K562 (cell line): ENCODE measurements at regions not wholly inside any gene's neighbourhood (a gene's known extent, or its start where the extent isn't known, plus 50 kb on each side); places are given as distances from the start of the nearest gene placed in this dataset.

ENCODE experiments used
- ATF2 ChIP-seq: sonication (generic); formaldehyde crosslinking; IDR thresholded peaks from 2 replicates; pipeline ENCODE4 v1.8.1; 2022; ENCODE audit warnings: missing genetic modification reagents
- ATF7 ChIP-seq: fragments of 450-650 bp; IDR thresholded peaks from 2 replicates; pipeline ENCODE4 v1.7.1; 2014; ENCODE audit warnings: mild to moderate bottlenecking, moderate library complexity
- CBFA2T3 ChIP-seq: fragments of 450-650 bp; IDR thresholded peaks from 2 replicates; pipeline ENCODE4 v1.6.1; 2017
- CBX3 ChIP-seq, 2 experiments: IDR thresholded peaks; 1 replicate in 1 of 2; 2 replicates in 1 of 2; pipeline ENCODE4 v1.6.1; 2012; ENCODE audit warnings: inconsistent platforms in 2 of 2, low read length in 2 of 2, borderline replicate concordance in 1 of 2, control low read depth in 1 of 2
- CTBP1 ChIP-seq: fragments of 450-650 bp; IDR thresholded peaks from 2 replicates; pipeline ENCODE4 v1.6.1; 2016; ENCODE audit warnings: borderline replicate concordance
- FOSL1 ChIP-seq: fragments of 200-800 bp; sonication (Bioruptor generic); conservative IDR thresholded peaks from 2 replicates; pipeline ENCODE4 v1.6.1; 2016; ENCODE audit warnings: missing genetic modification characterization, missing compliant biosample characterization
- HDAC8 ChIP-seq: fragments of 450-650 bp; IDR thresholded peaks from 2 replicates; pipeline ENCODE4 v1.6.1; 2016; ENCODE audit warnings: mild to moderate bottlenecking, missing genetic modification characterization, moderate library complexity, missing compliant biosample characterization
- JUND ChIP-seq, 2 experiments: IDR thresholded peaks; 2 replicates in 1 of 2; 3 replicates in 1 of 2; pipeline ENCODE4 v1.6.1; 2011; ENCODE audit warnings: borderline replicate concordance in 2 of 2, low read depth in 2 of 2, low read length in 2 of 2, improper control_type of control experiment in 1 of 2, missing biosample characterization in 1 of 2, missing genetic modification characterization in 1 of 2, missing genetic modification reagents in 1 of 2
- KDM1A ChIP-seq, 2 experiments: fragments of 450-650 bp; IDR thresholded peaks; 2 replicates each; pipeline ENCODE4 v1.6.1; 2016; ENCODE audit warnings: mild to moderate bottlenecking in 2 of 2
- KLF16 ChIP-seq: IDR thresholded peaks from 2 replicates; pipeline ENCODE4 v1.6.1; 2016; ENCODE audit warnings: antibody characterized with exemption
- MEIS2 ChIP-seq: fragments of 450-650 bp; IDR thresholded peaks from 2 replicates; pipeline ENCODE4 v1.6.1; 2014; ENCODE audit warnings: mild to moderate bottlenecking; ENCODE audit not compliant: partially characterized antibody
- NCOR1 ChIP-seq: fragments of 450-650 bp; IDR thresholded peaks from 2 replicates; pipeline ENCODE4 v1.6.1; 2016; ENCODE audit warnings: mild to moderate bottlenecking, moderate library complexity
- PKNOX1 ChIP-seq: fragments of 450-650 bp; IDR thresholded peaks from 2 replicates; pipeline ENCODE4 v1.6.1; 2016
- POLR2G ChIP-seq: fragments of 200-400 bp; formaldehyde crosslinking; IDR thresholded peaks from 2 replicates; pipeline ENCODE4 v1.6.1; 2017; ENCODE audit warnings: low read depth, mild to moderate bottlenecking, antibody characterized with exemption, low read length, moderate library complexity
- SMARCA4 ChIP-seq: fragments of 450-650 bp; IDR thresholded peaks from 2 replicates; pipeline ENCODE4 v1.6.1; 2016
- SMARCC2 ChIP-seq: fragments of 450-650 bp; IDR thresholded peaks from 2 replicates; pipeline ENCODE4 v1.6.1; 2017; ENCODE audit warnings: antibody characterized with exemption, moderate library complexity, mild to moderate bottlenecking, low read depth
- TAL1 ChIP-seq: fragments of 450-650 bp; IDR thresholded peaks from 2 replicates; pipeline ENCODE4 v1.6.1; 2016; ENCODE audit warnings: mild to moderate bottlenecking
- TEAD4 ChIP-seq, 2 experiments: sonication (generic) in 1 of 2; formaldehyde crosslinking in 1 of 2; IDR thresholded peaks; 2 replicates each; pipeline versions ENCODE4 v1.6.1 to v1.8.0; 2012 to 2022; ENCODE audit warnings: borderline replicate concordance in 1 of 2, inconsistent platforms in 1 of 2, low read length in 1 of 2, mild to moderate bottlenecking in 1 of 2, missing genetic modification reagents in 1 of 2
- ZNF668 ChIP-seq: fragments of 250-450 bp; sonication (Bioruptor Pico); IDR thresholded peaks from 2 replicates; pipeline ENCODE4 v1.8.0; 2022; ENCODE audit warnings: mild to moderate bottlenecking, inconsistent platforms
- TF ChIP-seq, protein P1 (sequence below), 2 experiments: fragments of 250-450 bp in 1 of 2; fragments of 450-650 bp in 1 of 2; sonication (Bioruptor Pico) in 1 of 2; IDR thresholded peaks; 2 replicates each; pipeline versions ENCODE4 v1.6.1 to v1.8.0; 2016 to 2021; ENCODE audit warnings: mild to moderate bottlenecking in 2 of 2, moderate library complexity in 2 of 2, missing compliant biosample characterization in 1 of 2, missing genetic modification characterization in 1 of 2
- TF ChIP-seq, protein P2 (sequence below): fragments of 200-800 bp; sonication (Bioruptor generic); IDR thresholded peaks from 2 replicates; pipeline ENCODE4 v1.6.1; 2017; ENCODE audit warnings: missing genetic modification characterization, missing compliant biosample characterization
- TF ChIP-seq, protein P3 (sequence below): sonication (generic); IDR thresholded peaks from 2 replicates; pipeline ENCODE4 v1.6.1; 2016

DNA sequence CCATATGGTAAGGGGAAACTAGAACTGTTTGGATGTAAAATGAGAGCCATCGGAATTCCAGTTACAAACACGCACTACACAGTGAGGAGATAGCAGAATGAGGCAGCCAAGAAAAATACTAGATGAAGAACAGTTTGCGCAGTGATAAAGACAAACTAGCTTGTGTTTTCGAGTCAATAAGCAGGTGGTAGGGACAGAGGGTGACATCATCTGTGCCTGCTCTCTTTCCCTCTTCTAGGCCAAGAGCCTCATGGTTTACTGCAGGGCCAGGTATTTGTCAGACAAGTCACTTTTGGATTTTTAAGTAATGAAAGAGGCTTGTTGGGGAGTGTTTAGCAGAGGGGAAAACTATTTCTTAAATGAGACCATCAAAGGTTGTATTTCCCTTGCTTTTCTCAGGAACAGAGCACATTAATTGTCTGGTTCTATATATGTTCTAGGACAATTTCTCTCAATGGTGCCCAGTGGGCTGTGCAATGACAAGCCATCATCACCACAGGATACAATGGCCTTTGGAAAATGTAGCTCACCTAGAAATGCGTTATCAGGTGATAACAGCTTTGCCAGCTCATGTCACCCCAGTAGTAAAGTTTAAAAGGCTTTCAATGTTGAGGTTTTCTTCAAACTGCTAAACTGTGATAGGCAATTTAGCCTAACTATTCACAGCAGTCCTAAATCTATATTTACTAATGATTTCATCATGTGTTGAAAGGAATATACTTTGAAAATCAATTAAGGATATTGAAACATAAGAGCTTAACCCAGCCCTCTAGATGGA is 1210.3 kb upstream of the ZEB2 start (continued):
- TF ChIP-seq PKNOX1 (peak; percentile 26; the same call in 1 of the 2 replicates), MEIS2 (peak; percentile 64), CBFA2T3 (peak; percentile 84), ATF7 (0 out of 2 replicates have a peak, but pooled peaks have one; percentile 33), HDAC8 (no peak), TAL1 (peak; percentile 77), CBX3 (IDR thresholded peaks at IDR 0.05; ENCODE audit: borderline replicate concordance in 1 of 2, low read length in 2 of 2) (peak in 1 of 2 experiments; percentile 22; a peak in 1 of 3 replicates), KDM1A (IDR thresholded peaks at IDR 0.05) (peak; percentile 60 to 62), ZNF668 (no peak), NCOR1 (peak; percentile 58; the same call in 1 of the 2 replicates), FOSL1 (tag) (peak; percentile 90), SMARCA4 (peak; percentile 70), SMARCC2 (0 out of 2 replicates have a peak, but pooled peaks have one; percentile 43), JUND (IDR thresholded peaks at IDR 0.05; ENCODE audit: borderline replicate concordance, low read depth, low read length) (peak; percentile 62; the same call in 1 of the 2 replicates), JUND (tag; IDR thresholded peaks at IDR 0.05; ENCODE audit: borderline replicate concordance, low read depth, low read length) (peak; percentile 48; the same call in 2 of the 3 replicates), POLR2G (no peak), TEAD4 (IDR thresholded peaks at IDR 0.05; ENCODE audit: low read length) (peak; percentile 84), TEAD4 (CRISPR knock-in tag; IDR thresholded peaks at IDR 0.05; ENCODE audit: borderline replicate concordance) (no peak), ATF2 (CRISPR knock-in tag) (no peak), CTBP1 (0 out of 2 replicates have a peak, but pooled peaks have one; percentile 22), KLF16 (peak; percentile 25; the same call in 1 of the 2 replicates)
- TF ChIP-seq, protein P1, sequence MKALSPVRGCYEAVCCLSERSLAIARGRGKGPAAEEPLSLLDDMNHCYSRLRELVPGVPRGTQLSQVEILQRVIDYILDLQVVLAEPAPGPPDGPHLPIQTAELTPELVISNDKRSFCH (CRISPR knock-in tag; IDR thresholded peaks at IDR 0.05), result no peak
- TF ChIP-seq, protein P1 (tag; IDR thresholded peaks at IDR 0.05), result no peak
- TF ChIP-seq, protein P2, sequence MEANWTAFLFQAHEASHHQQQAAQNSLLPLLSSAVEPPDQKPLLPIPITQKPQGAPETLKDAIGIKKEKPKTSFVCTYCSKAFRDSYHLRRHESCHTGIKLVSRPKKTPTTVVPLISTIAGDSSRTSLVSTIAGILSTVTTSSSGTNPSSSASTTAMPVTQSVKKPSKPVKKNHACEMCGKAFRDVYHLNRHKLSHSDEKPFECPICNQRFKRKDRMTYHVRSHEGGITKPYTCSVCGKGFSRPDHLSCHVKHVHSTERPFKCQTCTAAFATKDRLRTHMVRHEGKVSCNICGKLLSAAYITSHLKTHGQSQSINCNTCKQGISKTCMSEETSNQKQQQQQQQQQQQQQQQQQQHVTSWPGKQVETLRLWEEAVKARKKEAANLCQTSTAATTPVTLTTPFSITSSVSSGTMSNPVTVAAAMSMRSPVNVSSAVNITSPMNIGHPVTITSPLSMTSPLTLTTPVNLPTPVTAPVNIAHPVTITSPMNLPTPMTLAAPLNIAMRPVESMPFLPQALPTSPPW (CRISPR knock-in tag), result 0 out of 2 replicates have a peak, but pooled peaks have one; percentile 14
- TF ChIP-seq, protein P3, sequence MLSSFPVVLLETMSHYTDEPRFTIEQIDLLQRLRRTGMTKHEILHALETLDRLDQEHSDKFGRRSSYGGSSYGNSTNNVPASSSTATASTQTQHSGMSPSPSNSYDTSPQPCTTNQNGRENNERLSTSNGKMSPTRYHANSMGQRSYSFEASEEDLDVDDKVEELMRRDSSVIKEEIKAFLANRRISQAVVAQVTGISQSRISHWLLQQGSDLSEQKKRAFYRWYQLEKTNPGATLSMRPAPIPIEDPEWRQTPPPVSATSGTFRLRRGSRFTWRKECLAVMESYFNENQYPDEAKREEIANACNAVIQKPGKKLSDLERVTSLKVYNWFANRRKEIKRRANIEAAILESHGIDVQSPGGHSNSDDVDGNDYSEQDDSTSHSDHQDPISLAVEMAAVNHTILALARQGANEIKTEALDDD, result peak; percentile 84
